ENCODE measurements at regions not wholly inside any gene's neighbourhood (a gene's known extent, or its start where the extent isn't known, plus 50 kb on each side); places are given as distances from the start of the nearest gene placed in this dataset.

DNA sequence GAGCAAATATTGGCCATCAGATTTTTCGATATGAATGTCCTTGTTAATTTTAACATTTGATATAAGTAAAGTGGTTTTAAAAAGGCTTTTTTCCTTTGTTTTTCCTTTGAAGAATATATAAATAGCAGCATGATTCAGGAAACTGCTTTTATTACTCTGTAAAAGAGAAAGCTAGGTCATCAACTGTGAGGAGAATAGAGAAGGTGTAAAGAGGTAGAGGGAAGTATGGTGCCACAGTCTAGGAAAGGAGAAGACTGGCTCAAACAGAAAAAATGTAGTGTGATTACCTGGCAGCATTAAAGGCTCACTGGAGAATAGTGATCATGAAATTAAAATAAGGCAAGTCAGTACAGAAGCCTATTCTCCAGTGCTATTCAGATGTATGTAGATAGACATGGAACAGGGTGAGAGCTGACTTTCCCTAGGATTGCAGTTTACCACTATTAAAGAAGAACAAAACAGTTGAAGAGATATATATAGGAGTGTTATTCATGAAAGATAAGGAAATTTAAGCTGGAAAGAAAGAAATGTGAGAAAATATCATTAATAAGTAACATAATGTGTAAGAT is 1115.9 kb upstream of the PCDH9 start:
- Mint-ChIP-seq H3K27ac (no peak overlapping the region), H3K36me3 (ENCODE audit: low read depth) (no peaks in the 10 kb centered on the region), H3K4me3 (no peak overlapping the region), H3K27me3 (ENCODE audit: low read depth) (no peaks in the 10 kb centered on the region), H3K4me1 (ENCODE audit: low read depth) (no peaks in the 10 kb centered on the region), H3K9me3 (peaks cover 35% of the 10 kb centered on the region)
- no peak for DNase-seq (ENCODE audit: low spot score)

DNA sequence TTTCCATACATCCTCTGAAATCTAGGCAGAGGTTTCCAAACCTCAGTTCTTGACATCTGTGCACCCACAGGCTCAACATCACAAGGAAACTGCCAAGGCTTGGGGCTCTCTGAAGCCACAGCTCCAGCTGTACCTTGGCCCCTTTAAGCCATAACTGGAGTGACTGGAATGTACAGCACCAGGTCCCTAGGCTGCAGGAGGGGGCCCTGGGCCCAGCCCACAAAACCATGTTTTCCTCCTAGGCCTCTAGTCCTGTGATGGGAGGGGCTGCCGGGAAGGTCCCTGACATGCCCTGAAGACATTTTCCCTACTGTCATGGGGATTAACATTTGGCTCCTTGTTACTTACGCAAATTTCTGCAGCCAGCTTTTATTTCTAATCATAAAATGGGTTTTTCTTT is 1093.0 kb upstream of the PCDH9 start:
- Mint-ChIP-seq H3K9me3 (peaks cover 45% of the 10 kb centered on the region), H3K4me1 (ENCODE audit: low read depth) (no peaks in the 10 kb centered on the region), H3K36me3 (ENCODE audit: low read depth) (no peaks in the 10 kb centered on the region), H3K27me3 (ENCODE audit: low read depth) (no peaks in the 10 kb centered on the region), H3K27ac (no peak overlapping the region), H3K4me3 (no peak overlapping the region)
- no peak for DNase-seq (ENCODE audit: low spot score)

DNA sequence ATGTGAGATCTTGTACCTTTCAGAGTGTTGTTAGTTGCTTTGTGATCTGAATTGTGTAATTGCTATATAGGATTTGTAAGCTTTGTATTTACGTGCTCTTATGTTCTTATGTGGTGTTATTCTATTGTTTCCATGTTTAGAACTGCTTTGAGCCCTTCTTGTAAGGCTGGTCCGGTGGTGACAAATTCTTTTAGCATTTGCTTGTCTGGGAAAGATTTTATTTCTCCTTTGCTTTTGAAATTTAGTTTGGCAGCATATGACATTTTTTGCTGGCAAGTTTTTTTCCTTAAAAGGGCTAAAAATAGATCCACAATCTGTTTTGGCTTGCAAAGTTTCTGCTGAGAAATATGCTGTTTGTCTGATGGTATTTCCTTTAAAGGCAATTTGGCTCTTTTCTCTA is 1089.2 kb upstream of the PCDH9 start:
- Mint-ChIP-seq H3K27me3 (ENCODE audit: low read depth) (no peaks in the 10 kb centered on the region), H3K36me3 (ENCODE audit: low read depth) (no peaks in the 10 kb centered on the region), H3K4me1 (ENCODE audit: low read depth) (no peaks in the 10 kb centered on the region), H3K4me3 (no peak overlapping the region), H3K27ac (no peak overlapping the region), H3K9me3 (peaks cover 50% of the 10 kb centered on the region)
- DNase-seq (ENCODE audit: low spot score): no peak

DNA sequence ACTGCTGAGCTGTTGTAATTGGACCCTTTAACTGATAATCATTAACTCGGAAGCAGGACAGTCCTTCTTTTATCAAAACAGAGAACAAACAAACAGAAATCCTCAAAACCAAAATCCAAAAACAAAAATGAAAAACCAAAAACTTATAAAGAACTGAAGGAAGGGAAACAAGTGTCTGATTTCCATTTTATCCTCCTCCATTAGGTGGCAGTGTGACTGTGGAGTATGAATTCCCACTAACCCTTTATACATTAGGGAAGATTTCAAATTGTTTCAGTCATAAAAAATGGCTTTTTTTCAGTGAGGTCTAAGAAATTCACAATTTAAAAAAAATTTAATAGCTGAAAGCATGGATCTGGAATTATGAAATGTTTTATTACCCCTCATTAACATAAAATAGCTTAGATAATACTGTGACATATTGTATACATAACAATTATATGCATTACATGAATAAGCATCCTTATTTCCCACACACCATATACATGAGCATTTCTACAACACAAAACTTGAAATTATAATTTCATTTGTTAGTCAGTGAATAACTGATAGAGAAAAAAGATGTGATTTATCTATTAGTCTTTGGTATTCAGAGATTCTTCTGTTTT is 1074.3 kb upstream of the PCDH9 start:
- Mint-ChIP-seq H3K4me3 (no peak overlapping the region), H3K27ac (no peak overlapping the region), H3K9me3 (peaks cover 24% of the 10 kb centered on the region), H3K36me3 (ENCODE audit: low read depth) (no peaks in the 10 kb centered on the region), H3K4me1 (ENCODE audit: low read depth) (no peaks in the 10 kb centered on the region), H3K27me3 (ENCODE audit: low read depth) (no peaks in the 10 kb centered on the region)
- no peak for DNase-seq (ENCODE audit: low spot score)

DNA sequence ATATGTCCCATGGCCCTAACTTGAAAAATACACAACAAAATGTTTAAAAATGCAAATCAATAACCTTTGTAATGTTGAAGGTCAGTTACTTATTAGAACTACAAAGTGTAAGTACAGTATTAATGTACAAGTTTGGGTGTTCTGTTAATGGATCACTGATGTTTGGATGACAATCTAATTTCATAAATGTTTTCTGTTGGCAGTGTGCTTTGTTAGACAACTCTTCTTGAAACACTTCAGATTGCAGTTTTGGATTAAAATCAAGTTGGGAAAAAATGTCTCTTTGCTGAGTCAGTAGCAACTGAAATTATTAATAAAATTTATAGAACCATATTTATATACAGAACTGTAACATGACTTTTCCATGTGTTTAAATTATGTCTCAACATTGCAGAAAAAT is 1063.5 kb upstream of the PCDH9 start:
- no peak for DNase-seq (ENCODE audit: low spot score)
- H3K4me3 Mint-ChIP-seq: no peak overlapping the region
- H3K4me1 Mint-ChIP-seq (ENCODE audit: low read depth): no peaks in the 10 kb centered on the region
- no peaks in the 10 kb centered on the region for H3K27me3 Mint-ChIP-seq (ENCODE audit: low read depth)
- no peaks in the 10 kb centered on the region for H3K36me3 Mint-ChIP-seq (ENCODE audit: low read depth)
- no peak overlapping the region for H3K27ac Mint-ChIP-seq
- H3K9me3 Mint-ChIP-seq: peaks cover 6% of the 10 kb centered on the region

DNA sequence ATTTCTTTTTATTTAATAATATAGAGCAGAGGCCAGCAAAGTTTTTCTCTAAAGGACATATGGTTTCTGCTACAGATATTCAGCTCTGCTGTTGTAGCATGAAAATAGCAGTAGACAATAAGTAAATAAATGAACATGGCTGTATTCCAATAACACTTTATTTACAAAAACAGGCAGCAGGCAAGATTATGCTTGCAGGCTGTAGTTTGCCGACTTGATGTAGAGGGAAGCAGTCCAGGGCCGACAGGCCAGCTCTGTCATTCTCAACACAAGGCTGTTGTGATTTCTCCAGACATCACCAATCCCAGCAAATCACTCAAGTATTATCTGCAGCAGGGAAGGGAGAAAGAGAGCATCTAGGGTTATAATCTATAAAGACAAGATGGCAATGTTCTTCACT is 1062.5 kb upstream of the PCDH9 start:
- no peaks in the 10 kb centered on the region for H3K36me3 Mint-ChIP-seq (ENCODE audit: low read depth)
- no peaks in the 10 kb centered on the region for H3K4me1 Mint-ChIP-seq (ENCODE audit: low read depth)

DNA sequence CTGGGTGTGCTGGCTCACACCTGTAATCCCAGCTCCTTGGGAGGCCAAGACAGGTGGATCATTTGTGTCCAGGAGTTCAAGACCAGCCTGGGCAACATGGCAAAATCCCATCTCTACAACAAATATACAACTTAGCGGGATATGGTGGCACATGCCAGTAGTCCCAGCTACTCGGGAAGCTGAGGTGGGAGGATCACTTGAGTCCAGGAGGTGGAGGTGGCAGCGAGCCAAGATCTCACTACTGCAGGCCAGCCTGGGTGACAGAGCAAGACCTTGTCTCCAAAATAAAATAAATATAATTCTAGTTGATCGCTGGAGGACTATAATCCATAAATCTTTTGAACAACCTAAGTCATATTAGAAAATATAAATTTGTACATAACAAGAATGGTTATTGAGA is 1061.5 kb upstream of the PCDH9 start:
- DNase-seq (ENCODE audit: low spot score): no peak
- no peaks in the 10 kb centered on the region for H3K4me1 Mint-ChIP-seq (ENCODE audit: low read depth)
- no peaks in the 10 kb centered on the region for H3K27me3 Mint-ChIP-seq (ENCODE audit: low read depth)
- H3K36me3 Mint-ChIP-seq (ENCODE audit: low read depth): no peaks in the 10 kb centered on the region
- H3K4me3 Mint-ChIP-seq: no peak overlapping the region
- no peak overlapping the region for H3K27ac Mint-ChIP-seq
- peaks cover 10% of the 10 kb centered on the region for H3K9me3 Mint-ChIP-seq

More for the DNA sequence above, 1062.5 kb upstream of the PCDH9 start:
- Mint-ChIP-seq H3K4me3 (no peak overlapping the region), H3K9me3 (peaks cover 9% of the 10 kb centered on the region), H3K27ac (no peak overlapping the region), H3K27me3 (ENCODE audit: low read depth) (no peaks in the 10 kb centered on the region)
- DNase-seq (ENCODE audit: low spot score): no peak

DNA sequence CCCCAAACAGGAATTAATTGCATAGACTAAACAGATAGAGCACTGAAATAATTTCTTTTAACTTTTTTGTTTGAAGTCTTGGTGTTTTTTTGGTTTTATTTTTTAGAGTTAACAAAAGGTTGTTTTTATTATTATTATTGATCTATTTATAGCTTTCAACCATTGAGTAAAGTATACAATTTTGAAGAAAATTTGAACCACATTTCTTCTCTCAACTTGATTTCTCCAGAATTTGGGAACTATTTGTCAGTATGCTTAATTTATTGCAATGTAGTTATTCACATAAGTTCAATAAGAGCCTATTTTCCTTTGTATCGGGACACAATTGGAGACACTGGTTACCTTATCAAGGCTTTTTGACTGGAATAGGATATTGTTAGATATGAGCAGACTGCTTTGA is 1045.6 kb upstream of the PCDH9 start:
- Mint-ChIP-seq H3K27me3 (ENCODE audit: low read depth) (no peaks in the 10 kb centered on the region), H3K4me3 (no peak overlapping the region), H3K4me1 (ENCODE audit: low read depth) (no peaks in the 10 kb centered on the region), H3K27ac (no peak overlapping the region), H3K9me3 (peaks cover 64% of the 10 kb centered on the region), H3K36me3 (ENCODE audit: low read depth) (no peaks in the 10 kb centered on the region)
- no peak for DNase-seq (ENCODE audit: low spot score)

DNA sequence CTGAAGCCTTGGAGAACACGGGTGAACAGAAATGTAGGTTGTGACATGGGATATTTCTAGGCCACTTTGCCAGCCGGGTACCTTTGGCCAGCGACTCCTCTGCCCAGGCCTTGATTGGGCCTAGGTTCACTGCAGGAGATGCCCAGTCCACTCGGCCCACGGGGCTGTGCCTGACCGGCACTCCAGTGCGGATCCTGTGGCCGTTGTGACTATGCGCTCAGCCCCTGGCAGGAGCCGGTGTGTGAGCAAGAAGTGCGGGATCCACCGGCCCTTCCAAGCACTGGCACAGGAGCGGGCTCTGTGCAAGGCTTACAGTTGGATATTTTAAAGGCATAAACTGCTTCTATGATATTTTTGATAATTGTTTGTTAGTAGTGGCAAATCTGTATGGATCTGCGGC is 1042.5 kb upstream of the PCDH9 start:
- Mint-ChIP-seq H3K4me1 (ENCODE audit: low read depth) (no peaks in the 10 kb centered on the region), H3K27me3 (ENCODE audit: low read depth) (no peaks in the 10 kb centered on the region)
- DNase-seq (ENCODE audit: low spot score): no peak

DNA sequence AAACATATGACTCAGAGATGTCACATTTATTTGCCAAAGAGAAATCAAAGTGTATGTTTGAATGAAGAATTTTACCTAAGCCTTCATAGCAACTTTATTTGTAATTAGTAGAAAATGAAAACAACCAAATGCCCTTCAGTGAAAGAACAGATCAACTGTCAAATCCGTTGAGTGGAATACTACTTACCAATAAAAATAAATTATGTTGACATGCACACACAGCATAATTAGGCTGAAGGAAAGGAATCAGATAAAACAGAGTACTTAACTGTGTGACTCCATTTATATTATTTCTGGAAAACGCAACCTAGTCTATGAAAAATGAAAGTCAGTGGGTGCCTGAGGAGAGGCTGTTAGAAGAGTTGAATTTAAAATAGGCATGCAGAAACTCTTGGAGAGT is 1034.6 kb upstream of the PCDH9 start:
- DNase-seq (ENCODE audit: low spot score): no peak
- Mint-ChIP-seq H3K4me1 (ENCODE audit: low read depth) (no peaks in the 10 kb centered on the region), H3K9me3 (peaks cover 24% of the 10 kb centered on the region), H3K36me3 (ENCODE audit: low read depth) (no peaks in the 10 kb centered on the region), H3K4me3 (no peak overlapping the region), H3K27me3 (ENCODE audit: low read depth) (no peaks in the 10 kb centered on the region), H3K27ac (no peak overlapping the region)

More for the DNA sequence above, 1042.5 kb upstream of the PCDH9 start:
- Mint-ChIP-seq H3K4me3 (no peak overlapping the region), H3K27ac (no peak overlapping the region), H3K9me3 (peaks cover 54% of the 10 kb centered on the region), H3K36me3 (ENCODE audit: low read depth) (no peaks in the 10 kb centered on the region)

DNA sequence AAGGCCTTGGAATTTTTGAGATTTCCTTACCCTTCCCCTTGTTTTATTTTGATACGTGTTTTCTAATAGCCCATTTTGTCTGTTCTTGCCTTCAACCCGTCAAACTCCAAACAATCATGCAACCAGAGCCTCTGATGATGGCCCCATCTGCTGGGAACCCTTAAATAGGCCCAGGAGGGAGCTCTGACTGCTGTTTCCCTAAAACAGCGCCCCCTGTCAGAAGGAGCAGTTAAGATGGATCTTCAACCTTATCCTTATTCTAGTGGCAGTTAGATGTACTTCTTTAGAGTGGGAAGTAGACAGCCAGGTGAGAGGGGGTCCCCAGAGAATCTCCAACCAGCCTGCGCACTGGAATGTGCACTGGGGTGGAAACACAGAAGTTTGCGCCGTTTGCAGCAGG is 1031.0 kb upstream of the PCDH9 start:
- H3K9me3 Mint-ChIP-seq: peaks cover 26% of the 10 kb centered on the region
- no peaks in the 10 kb centered on the region for H3K4me1 Mint-ChIP-seq (ENCODE audit: low read depth)
- no peak overlapping the region for H3K4me3 Mint-ChIP-seq
- no peak for DNase-seq (ENCODE audit: low spot score)
- no peak overlapping the region for H3K27ac Mint-ChIP-seq
- no peaks in the 10 kb centered on the region for H3K27me3 Mint-ChIP-seq (ENCODE audit: low read depth)
- no peaks in the 10 kb centered on the region for H3K36me3 Mint-ChIP-seq (ENCODE audit: low read depth)

DNA sequence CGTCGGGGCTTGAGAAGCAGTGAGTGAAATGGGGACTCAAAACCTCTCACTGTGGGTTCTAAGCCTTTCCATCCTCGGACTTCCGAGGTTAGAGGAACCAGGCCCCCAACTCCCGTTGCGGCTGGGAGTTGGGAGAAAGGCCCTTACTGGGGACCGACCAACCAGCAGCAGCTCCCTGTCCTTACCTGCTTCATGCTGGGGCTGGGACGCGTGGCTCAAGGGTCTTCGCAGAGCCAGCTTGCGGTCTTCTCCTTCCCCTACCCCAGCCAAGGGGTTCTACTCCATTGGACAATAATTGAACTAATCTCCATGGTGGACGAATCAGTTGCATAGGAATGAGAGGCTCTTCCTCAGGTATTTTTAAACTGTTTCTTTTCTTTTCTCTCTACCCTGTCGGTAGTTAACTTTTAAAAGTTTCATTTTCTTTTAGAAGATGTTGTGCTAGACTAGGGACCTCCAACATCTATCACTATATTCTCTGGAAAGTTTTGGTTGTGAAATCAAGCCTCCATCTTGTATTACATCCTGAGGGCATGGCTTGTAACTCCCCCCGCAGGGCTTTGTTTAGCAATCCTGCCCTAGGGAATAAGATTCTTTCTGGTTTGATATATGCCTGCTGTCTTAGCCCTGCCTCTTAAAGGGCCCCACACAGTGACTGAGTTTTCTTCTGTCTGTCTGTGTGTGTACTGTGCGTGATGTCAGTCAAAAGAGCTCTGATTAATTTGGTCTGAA is 1027.1 kb upstream of the PCDH9 start:
- Mint-ChIP-seq H3K36me3 (ENCODE audit: low read depth) (no peaks in the 10 kb centered on the region), H3K4me1 (ENCODE audit: low read depth) (no peaks in the 10 kb centered on the region), H3K4me3 (no peak overlapping the region), H3K27ac (no peak overlapping the region), H3K27me3 (ENCODE audit: low read depth) (no peaks in the 10 kb centered on the region), H3K9me3 (peaks cover 39% of the 10 kb centered on the region)
- DNase-seq (ENCODE audit: low spot score): no peak

DNA sequence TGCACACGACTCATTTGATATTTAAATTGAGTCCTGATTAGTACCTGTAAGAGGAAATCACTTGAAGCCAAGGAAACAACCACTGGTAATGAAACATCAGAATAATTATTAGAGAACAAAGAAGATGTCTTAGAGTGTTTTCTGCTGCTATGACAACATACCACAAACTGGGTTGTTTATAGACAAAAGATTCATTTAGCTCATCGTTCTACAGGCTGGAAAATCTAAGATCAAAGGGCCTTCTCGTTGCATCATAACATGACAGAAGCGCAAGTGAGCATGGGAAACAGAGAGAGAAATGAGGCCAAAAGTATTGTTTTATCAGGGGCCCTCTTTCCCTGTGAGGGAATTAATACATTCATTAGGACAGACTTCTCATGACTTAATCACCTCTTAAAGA is 1024.0 kb upstream of the PCDH9 start:
- Mint-ChIP-seq H3K27ac (no peak overlapping the region), H3K4me1 (ENCODE audit: low read depth) (no peaks in the 10 kb centered on the region), H3K9me3 (peaks cover 29% of the 10 kb centered on the region), H3K4me3 (no peak overlapping the region), H3K27me3 (ENCODE audit: low read depth) (no peaks in the 10 kb centered on the region), H3K36me3 (ENCODE audit: low read depth) (no peaks in the 10 kb centered on the region)
- DNase-seq (ENCODE audit: low spot score): no peak

DNA sequence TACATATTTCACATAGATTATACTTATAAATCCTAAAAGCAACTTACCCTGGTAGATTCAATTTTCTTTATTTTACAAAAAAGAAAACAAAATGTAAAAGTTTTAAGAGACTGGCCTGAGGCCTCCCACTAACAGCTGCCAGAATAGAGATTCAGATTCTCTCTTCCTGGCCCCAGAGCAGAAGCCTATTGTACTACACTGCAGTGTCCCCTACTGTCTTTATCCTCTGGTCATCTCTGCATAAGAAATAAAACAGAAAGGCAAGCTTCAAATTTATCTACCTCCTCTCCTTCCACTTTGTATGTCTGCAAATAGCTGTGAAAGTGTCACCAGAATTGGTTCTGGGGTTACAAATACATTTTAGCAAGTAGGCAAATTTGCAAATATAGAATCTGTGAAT is 1004.1 kb upstream of the PCDH9 start:
- Mint-ChIP-seq H3K4me3 (no peak overlapping the region), H3K27ac (no peak overlapping the region), H3K36me3 (ENCODE audit: low read depth) (no peaks in the 10 kb centered on the region), H3K4me1 (ENCODE audit: low read depth) (no peaks in the 10 kb centered on the region), H3K9me3 (peaks cover 24% of the 10 kb centered on the region), H3K27me3 (ENCODE audit: low read depth) (no peaks in the 10 kb centered on the region)
- DNase-seq (ENCODE audit: low spot score): no peak

All from T-helper 2 cell treated with Interferon-gamma antibody and Interleukin-4, amounts not matched to agents 5 μg/mL and 100 μg/mL, for 36 hours (primary cell).